ENCODE measurements at regions not wholly inside any gene's neighbourhood (a gene's known extent, or its start where the extent isn't known, plus 50 kb on each side); places are given as distances from the start of the nearest gene placed in this dataset.

GRCh38 chr16:65789161-65789945 lies 577.1 kb upstream of the CDH5 start:
- TF ChIP-seq TAF1 (IDR thresholded peaks at IDR 0.05; ENCODE audit: low read depth), result no peak
- no peak for TF ChIP-seq REST (IDR thresholded peaks at IDR 0.05; ENCODE audit: low read depth)
- TF ChIP-seq USF1 (IDR thresholded peaks at IDR 0.05), result no peak
- TF ChIP-seq TEAD4 (IDR thresholded peaks at IDR 0.05), result no peak
- TF ChIP-seq CREB1 (IDR thresholded peaks at IDR 0.05; ENCODE audit: low read depth), result no peak
- no peak for TF ChIP-seq MAX (IDR thresholded peaks at IDR 0.05)
- TF ChIP-seq ZBTB7A (IDR thresholded peaks at IDR 0.05; ENCODE audit: low read depth), result no peak
- no peak for TF ChIP-seq EP300 (IDR thresholded peaks at IDR 0.05; ENCODE audit: borderline replicate concordance)
- TF ChIP-seq RAD21 (IDR thresholded peaks at IDR 0.05; ENCODE audit: low read depth), result no peak
- no peak for TF ChIP-seq CEBPB (IDR thresholded peaks at IDR 0.05)
- TF ChIP-seq TCF12 (IDR thresholded peaks at IDR 0.05; ENCODE audit: low read depth), result no peak
- no peak for TF ChIP-seq YY1 (IDR thresholded peaks at IDR 0.05; ENCODE audit: low read depth)

Data from Ishikawa (cell line).